AG09309 (cell line): ENCODE measurements at regions not wholly inside any gene's neighbourhood (a gene's known extent, or its start where the extent isn't known, plus 50 kb on each side); places are given as distances from the start of the nearest gene placed in this dataset.

Experiments used
- DNase-seq: peaks from one replicate; pipeline ENCODE4 v3.0.0-alpha.2; 2010; ENCODE audit warnings: low read depth
- H3K4me3 ChIP-seq: 2 replicates; pipeline ENCODE4 v1.5.1; 2011; ENCODE audit warnings: mild to moderate bottlenecking, low read depth, low read length, moderate library complexity; ENCODE audit not compliant: control insufficient read depth
- TF ChIP-seq, protein P1 (sequence below): IDR thresholded peaks from 2 replicates; pipeline ENCODE4 v1.5.1; 2011; ENCODE audit warnings: mild to moderate bottlenecking, low read depth, low read length, inconsistent platforms; ENCODE audit not compliant: insufficient read depth, control insufficient read depth; ENCODE audit errors: missing control alignments

- TF ChIP-seq, protein P1, sequence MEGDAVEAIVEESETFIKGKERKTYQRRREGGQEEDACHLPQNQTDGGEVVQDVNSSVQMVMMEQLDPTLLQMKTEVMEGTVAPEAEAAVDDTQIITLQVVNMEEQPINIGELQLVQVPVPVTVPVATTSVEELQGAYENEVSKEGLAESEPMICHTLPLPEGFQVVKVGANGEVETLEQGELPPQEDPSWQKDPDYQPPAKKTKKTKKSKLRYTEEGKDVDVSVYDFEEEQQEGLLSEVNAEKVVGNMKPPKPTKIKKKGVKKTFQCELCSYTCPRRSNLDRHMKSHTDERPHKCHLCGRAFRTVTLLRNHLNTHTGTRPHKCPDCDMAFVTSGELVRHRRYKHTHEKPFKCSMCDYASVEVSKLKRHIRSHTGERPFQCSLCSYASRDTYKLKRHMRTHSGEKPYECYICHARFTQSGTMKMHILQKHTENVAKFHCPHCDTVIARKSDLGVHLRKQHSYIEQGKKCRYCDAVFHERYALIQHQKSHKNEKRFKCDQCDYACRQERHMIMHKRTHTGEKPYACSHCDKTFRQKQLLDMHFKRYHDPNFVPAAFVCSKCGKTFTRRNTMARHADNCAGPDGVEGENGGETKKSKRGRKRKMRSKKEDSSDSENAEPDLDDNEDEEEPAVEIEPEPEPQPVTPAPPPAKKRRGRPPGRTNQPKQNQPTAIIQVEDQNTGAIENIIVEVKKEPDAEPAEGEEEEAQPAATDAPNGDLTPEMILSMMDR = no peak
- no peak for DNase-seq
- H3K4me3 ChIP-seq = no peak overlapping the region
Measured at GRCh38 chr10:44821290-44821689, 89.8 kb upstream of the TMEM72 start.

GRCh38 chr10:44822349-44822748, 88.8 kb upstream of the TMEM72 start:
- H3K4me3 ChIP-seq = no peak overlapping the region
- TF ChIP-seq, protein P1 = no peak
- DNase-seq = no peak

- TF ChIP-seq, protein P1 = no peak
- H3K4me3 ChIP-seq = no peak overlapping the region
- DNase-seq = no peak
Measured at GRCh38 chr10:44822966-44823365, 88.2 kb upstream of the TMEM72 start.

- TF ChIP-seq, protein P1 = no peak
- no peak for DNase-seq
- no peak overlapping the region for H3K4me3 ChIP-seq
Measured at GRCh38 chr10:44824607-44825006, 86.5 kb upstream of the TMEM72 start.

DNA sequence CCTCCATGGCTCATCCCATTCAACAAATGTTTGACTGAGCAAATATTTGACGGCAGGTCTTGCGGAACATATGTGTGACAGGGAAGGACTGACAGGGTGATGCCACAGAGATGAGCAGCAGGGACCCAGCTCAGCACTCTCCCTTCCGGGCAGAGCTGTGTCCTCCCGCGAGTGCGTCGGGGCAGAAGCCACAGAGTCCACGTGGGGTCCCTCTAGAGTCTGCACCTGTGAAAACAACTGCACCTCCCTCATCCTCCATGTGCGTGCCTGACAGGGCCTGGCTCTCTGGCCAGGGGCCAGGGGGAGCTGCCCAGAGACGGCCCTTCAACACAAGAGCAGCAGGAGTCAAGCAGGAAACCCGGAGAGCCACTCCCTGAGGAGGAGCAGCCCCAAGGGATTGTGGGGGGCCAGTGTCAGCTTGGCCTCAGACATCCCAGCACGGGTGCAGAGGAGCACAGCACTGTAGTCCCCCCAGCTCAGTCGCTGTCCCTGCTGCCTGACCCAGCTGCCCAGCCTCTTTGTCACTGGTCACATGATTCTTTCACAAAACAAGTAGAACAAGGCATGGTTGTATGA, 83.6 kb upstream of the TMEM72 start:
- TF ChIP-seq, protein P1 = no peak
- DNase-seq = no peak

DNA sequence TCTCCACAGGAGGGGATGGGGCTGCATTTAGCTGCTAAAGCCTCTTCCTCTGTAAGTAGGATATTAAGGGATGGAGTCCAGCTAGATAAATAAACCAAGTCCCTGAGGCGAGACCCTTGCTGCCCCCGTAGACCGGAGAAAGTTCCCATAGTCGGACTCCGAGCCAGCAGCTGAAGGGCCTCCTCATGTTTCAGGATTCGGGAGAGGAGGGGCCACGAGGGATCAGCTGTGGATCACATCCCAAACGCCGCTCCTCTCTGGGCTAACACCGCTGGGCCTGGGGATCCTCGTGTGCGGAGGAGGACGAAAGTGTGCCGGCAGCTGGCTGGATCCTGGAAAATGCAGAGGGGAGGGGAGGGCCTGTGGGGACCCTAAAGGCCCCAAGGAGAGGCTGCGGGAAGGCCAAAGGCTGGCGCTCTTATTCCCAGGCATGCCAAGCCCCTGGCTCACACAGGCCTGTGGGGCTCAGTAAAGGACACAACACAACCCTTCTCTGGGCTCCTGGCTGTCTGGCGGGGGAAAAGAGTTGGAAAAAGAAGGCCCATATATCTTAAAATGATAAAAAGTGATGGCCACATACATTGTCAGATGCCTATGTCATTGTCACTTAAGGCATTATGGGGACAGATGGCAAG, 82.5 kb upstream of the TMEM72 start:
- no peak for DNase-seq
- TF ChIP-seq, protein P1 = no peak
- no peak overlapping the region for H3K4me3 ChIP-seq

More for the DNA sequence above, 83.6 kb upstream of the TMEM72 start:
- no peak overlapping the region for H3K4me3 ChIP-seq

DNA sequence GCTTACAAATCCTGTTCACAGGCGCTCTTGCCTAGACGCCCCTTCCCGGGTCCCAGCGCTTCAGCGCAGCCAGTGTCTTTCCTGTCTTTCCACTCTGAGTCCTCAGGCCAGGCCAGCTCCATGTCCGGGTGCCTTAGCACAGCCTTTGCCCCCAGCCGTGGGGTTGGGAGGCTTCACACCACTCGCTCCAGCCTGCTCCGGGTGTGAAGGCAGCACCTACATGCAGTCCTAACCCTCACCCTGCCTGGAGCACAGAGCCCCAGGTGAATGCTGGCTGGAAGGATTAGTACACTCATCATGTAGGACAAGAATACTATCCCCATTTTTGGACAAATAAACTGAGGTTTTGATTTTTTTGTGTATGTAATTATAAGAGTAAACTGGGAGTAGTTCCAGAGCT, 81.7 kb upstream of the TMEM72 start:
- TF ChIP-seq, protein P1 = no peak
- no peak for DNase-seq
- no peak overlapping the region for H3K4me3 ChIP-seq
